Subcutaneous abdominal adipose tissue (tissue), 5 donors: ENCODE measurements at regions not wholly inside any gene's neighbourhood (a gene's known extent, or its start where the extent isn't known, plus 50 kb on each side); places are given as distances from the start of the nearest gene placed in this dataset.
"Not testable (repeated sequence)": the region's sequence is repeated elsewhere in the genome, so short reads cannot be mapped to it uniquely, and the experiment has no call there.

Experiments used
- H3K27ac ChIP-seq: one replicate; pipeline ENCODE4 v1.7.0; 2013; ENCODE audit warnings: low read depth, mild to moderate bottlenecking, inconsistent platforms, low read length, moderate library complexity
- H3K27me3 ChIP-seq, 5 donors: one replicate each; pipeline ENCODE4 v1.7.0; 2013; ENCODE audit warnings: low read length in 5 of 5, inconsistent platforms in 1 of 5; ENCODE audit not compliant: control insufficient read depth in 5 of 5, insufficient read depth in 4 of 5
- H3K36me3 ChIP-seq, 5 donors: one replicate each; pipeline ENCODE4 v1.7.0; 2013; ENCODE audit warnings: low read length in 5 of 5; ENCODE audit not compliant: control insufficient read depth in 5 of 5, insufficient read depth in 5 of 5
- H3K4me1 ChIP-seq, 5 donors: one replicate each; pipeline ENCODE4 v1.7.0; 2013; ENCODE audit warnings: low read length in 5 of 5, mild to moderate bottlenecking in 3 of 5, moderate library complexity in 1 of 5; ENCODE audit not compliant: control insufficient read depth in 5 of 5, insufficient read depth in 5 of 5
- H3K4me3 ChIP-seq, 5 donors: one replicate each; pipeline ENCODE4 v1.7.0; 2013; ENCODE audit warnings: low read length in 5 of 5, low read depth in 1 of 5
- H3K9ac ChIP-seq, 5 donors: one replicate each; pipeline ENCODE4 v1.7.0; 2013; ENCODE audit warnings: low read length in 5 of 5, mild to moderate bottlenecking in 4 of 5, moderate library complexity in 3 of 5
- H3K9me3 ChIP-seq, 5 donors: one replicate each; pipeline ENCODE4 v1.7.0; 2013; ENCODE audit warnings: low read length in 5 of 5; ENCODE audit not compliant: control insufficient read depth in 5 of 5
- donor health status: healthy.
- donor health status: healthy.
- donor health status: healthy.
- donor health status: healthy.
- donor health status: healthy.

DNA sequence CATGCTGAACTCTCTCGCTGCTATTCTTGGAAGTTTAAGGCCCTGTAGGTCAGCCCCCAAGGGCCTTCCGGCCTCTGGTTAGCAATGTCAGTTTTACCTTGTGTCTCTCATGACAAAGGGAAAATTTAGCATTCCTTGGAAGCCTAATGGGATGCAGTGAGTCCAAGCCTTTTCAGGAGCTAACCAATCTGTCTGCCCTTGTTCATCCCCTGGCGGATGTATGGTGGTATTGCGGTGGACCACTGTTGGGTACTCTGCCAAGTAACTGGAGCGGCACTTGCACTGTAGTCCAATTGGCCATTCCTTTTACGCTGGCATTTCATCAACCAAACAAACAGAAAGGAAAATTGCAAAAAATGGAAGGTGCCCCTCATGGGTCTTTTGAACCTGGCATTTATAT is 318.4 kb upstream of the NMUR2 start:
- Histone ChIP-seq H3K4me3 (no peak overlapping the region), H3K27me3 (no peaks in the 10 kb centered on the region), H3K9me3 (peaks cover 0 to 15% (median 13%) of the 10 kb centered on the region in 5 donors), H3K27ac (no peak overlapping the region), H3K4me1 (no peaks in the 10 kb centered on the region), H3K9ac (no peak overlapping the region), H3K36me3 (no peaks in the 10 kb centered on the region)

DNA sequence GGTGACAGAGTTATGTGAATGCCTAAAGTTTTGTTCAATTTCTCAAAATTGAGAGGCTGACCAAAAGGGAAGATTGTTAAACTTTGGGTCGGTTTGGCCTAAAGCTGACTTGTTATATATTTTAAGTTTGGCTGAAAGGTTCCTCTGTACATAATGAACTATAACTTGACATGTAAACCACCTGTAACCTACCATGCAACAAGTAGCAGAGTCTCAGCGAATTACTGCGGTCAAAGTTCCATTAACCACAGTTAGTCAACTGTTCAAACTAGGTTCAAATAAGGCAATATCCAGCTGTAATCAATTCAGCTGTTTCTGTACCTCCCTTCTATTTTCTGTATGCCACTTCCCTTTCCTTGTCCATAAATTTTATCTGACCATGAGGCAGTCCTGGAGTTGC is 325.1 kb upstream of the NMUR2 start:
- H3K9me3 ChIP-seq, result no peaks in the 10 kb centered on the region
- no peak overlapping the region for H3K9ac ChIP-seq
- H3K4me3 ChIP-seq, result no peak overlapping the region
- H3K27ac ChIP-seq, result no peak overlapping the region
- H3K27me3 ChIP-seq, result no peaks in the 10 kb centered on the region
- no peaks in the 10 kb centered on the region for H3K36me3 ChIP-seq
- H3K4me1 ChIP-seq, result no peaks in the 10 kb centered on the region

- no peak overlapping the region for H3K9ac ChIP-seq
- no peaks in the 10 kb centered on the region for H3K4me1 ChIP-seq
- H3K36me3 ChIP-seq, result no peaks in the 10 kb centered on the region
- no peak overlapping the region for H3K27ac ChIP-seq
- no peaks in the 10 kb centered on the region for H3K27me3 ChIP-seq
- H3K9me3 ChIP-seq, result peaks cover 0 to 14% (median 9%) of the 10 kb centered on the region in 5 donors
- no peak overlapping the region for H3K4me3 ChIP-seq
These were observed 331.8 kb upstream of the NMUR2 start for GRCh38 chr5:152736906-152737305.

DNA sequence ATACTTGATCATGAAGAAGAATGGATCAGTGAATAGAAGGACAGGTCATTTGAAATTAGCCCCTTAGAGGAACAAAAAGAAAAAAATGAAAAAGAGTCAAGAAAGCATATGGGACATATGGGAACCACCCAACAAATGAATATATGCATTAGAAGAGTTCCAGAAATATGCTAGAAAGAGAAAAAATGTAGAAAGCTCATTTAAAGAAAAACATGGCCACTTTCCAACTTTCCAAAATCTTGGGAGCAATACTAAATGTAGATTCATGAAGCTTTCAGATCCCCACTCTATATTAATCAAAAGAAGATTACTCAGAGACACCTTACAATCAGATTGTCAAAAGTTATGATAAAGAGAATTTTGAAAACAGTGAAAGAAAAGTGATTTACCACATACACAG is 334.8 kb upstream of the NMUR2 start:
- no peaks in the 10 kb centered on the region for H3K27me3 ChIP-seq
- no peaks in the 10 kb centered on the region for H3K4me1 ChIP-seq
- no peak overlapping the region for H3K4me3 ChIP-seq
- H3K27ac ChIP-seq, result no peak overlapping the region
- no peaks in the 10 kb centered on the region for H3K36me3 ChIP-seq
- H3K9ac ChIP-seq, result no peak overlapping the region
- H3K9me3 ChIP-seq, result peaks cover 0 to 14% (median 9%) of the 10 kb centered on the region in 5 donors

GRCh38 chr5:152741126-152741525 is 336.0 kb upstream of the NMUR2 start:
- H3K9ac ChIP-seq, H3K4me1 ChIP-seq, H3K27ac ChIP-seq, H3K4me3 ChIP-seq, H3K27me3 ChIP-seq, H3K36me3 ChIP-seq: not testable (repeated sequence)
- H3K9me3 ChIP-seq, result peaks cover 0 to 14% (median 9%) of the 10 kb centered on the region in 5 donors

DNA sequence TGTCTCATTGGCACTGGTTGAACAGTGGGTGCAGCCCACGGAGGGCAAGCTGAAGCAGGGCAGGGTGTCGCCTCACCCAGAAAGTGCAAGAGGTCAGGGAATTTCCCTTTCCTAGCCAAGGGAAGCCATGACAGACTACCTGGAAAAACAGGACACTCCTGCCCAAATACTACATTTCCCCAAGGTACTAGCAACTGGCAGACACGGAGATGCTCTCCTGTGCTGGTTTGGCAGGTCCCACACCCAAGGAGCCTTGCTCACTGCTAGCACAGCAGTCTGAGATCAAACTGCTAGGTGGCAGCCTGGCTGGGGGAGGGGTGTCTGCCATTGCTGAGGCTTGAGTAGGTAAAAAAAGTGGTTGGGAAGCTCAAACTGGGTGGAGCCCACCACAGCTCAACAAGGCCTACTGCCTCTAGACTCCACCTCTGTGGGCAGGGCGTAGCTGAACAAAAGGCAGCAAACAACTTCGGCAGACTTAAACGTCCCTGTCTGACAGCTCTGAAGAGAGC is 382.7 kb upstream of the NMUR2 start:
- H3K27ac ChIP-seq, H3K4me1 ChIP-seq, H3K36me3 ChIP-seq, H3K9me3 ChIP-seq, H3K9ac ChIP-seq, H3K27me3 ChIP-seq, H3K4me3 ChIP-seq: not testable (repeated sequence)

GRCh38 chr5:152801886-152802285 is 396.8 kb upstream of the NMUR2 start:
- H3K27me3 ChIP-seq, result no peaks in the 10 kb centered on the region
- no peaks in the 10 kb centered on the region for H3K36me3 ChIP-seq
- no peak overlapping the region for H3K9ac ChIP-seq
- H3K4me1 ChIP-seq, result no peaks in the 10 kb centered on the region
- H3K4me3 ChIP-seq, result no peak overlapping the region
- no peaks in the 10 kb centered on the region for H3K9me3 ChIP-seq
- no peak overlapping the region for H3K27ac ChIP-seq

- Histone ChIP-seq H3K4me3 (no peak overlapping the region), H3K9ac (no peak overlapping the region), H3K27ac (no peak overlapping the region), H3K36me3 (no peaks in the 10 kb centered on the region), H3K27me3 (no peaks in the 10 kb centered on the region), H3K9me3 (no peaks in the 10 kb centered on the region), H3K4me1 (no peaks in the 10 kb centered on the region)
These were observed 399.1 kb upstream of the NMUR2 start for GRCh38 chr5:152804179-152804578.

DNA sequence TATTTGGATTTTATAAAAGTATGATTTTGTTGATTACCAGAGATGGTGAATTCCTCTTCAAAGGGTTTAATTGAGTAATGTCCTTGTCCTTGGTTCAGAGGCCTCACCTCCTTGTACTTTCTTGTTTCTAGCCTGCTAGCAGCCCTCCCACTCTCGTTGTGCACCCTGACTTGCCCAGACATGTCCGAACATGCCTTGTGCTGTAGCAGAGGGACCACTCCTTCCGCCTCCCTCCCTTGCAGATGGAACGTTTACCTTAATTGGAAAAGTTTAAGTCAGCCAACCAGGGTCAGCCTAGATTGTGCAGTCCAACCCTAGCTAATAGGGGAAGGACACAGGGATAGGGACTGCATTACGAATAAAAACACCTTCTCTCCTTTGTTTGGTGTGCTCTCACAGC is 406.9 kb upstream of the NMUR2 start:
- Histone ChIP-seq H3K4me3 (no peak overlapping the region), H3K4me1 (no peaks in the 10 kb centered on the region), H3K9me3 (peaks cover 0 to 3% (median 0%) of the 10 kb centered on the region in 5 donors), H3K36me3 (no peaks in the 10 kb centered on the region), H3K9ac (no peak overlapping the region), H3K27ac (no peak overlapping the region), H3K27me3 (no peaks in the 10 kb centered on the region)

DNA sequence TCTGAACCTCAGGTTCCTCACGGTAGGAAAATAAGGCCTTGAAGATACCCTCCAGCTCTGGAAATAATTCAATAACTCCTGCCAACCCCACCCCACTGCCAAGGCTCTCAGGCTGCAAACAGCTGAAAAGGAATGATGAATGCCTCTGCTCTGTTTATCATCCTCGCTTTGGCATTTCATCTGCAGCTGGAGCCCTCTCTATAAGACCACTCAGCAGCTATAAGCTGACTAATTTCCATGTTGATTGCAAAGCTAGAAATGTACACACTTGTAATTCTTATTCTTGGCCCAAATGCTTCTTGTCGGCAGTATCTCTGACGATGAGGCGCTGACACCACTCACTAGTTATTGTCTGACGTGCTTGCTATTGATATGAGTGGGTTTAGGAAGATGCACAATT is 408.4 kb upstream of the NMUR2 start:
- Histone ChIP-seq H3K4me3 (no peak overlapping the region), H3K9me3 (peaks cover 0 to 3% (median 0%) of the 10 kb centered on the region in 5 donors), H3K27me3 (no peaks in the 10 kb centered on the region), H3K9ac (no peak overlapping the region), H3K36me3 (no peaks in the 10 kb centered on the region), H3K27ac (no peak overlapping the region), H3K4me1 (no peaks in the 10 kb centered on the region)

DNA sequence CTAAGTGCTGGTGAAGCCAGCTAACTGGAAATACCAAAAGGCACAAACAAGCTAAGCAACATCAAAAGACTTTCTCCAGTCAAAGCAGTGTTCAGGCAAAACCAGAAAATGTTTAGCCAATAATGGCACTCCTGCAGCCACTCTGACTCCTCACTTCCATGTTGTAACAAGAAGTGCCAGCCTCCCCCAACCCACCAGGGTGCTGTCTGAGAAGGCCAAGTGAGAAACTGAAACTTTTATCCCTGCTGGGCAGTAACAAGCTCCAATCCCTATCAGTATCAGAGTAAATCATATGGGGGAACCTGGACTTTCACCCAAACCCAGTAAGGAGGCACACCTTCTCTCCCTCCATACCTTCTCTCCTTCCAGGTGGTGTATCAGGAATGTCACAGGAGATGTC is 414.8 kb upstream of the NMUR2 start:
- no peaks in the 10 kb centered on the region for H3K9me3 ChIP-seq
- no peak overlapping the region for H3K27ac ChIP-seq
- no peaks in the 10 kb centered on the region for H3K36me3 ChIP-seq
- no peaks in the 10 kb centered on the region for H3K27me3 ChIP-seq
- H3K9ac ChIP-seq, result no peak overlapping the region
- no peak overlapping the region for H3K4me3 ChIP-seq
- no peaks in the 10 kb centered on the region for H3K4me1 ChIP-seq
